ENCODE measurements at regions not wholly inside any gene's neighbourhood (a gene's known extent, or its start where the extent isn't known, plus 50 kb on each side); places are given as distances from the start of the nearest gene placed in this dataset.

DNA sequence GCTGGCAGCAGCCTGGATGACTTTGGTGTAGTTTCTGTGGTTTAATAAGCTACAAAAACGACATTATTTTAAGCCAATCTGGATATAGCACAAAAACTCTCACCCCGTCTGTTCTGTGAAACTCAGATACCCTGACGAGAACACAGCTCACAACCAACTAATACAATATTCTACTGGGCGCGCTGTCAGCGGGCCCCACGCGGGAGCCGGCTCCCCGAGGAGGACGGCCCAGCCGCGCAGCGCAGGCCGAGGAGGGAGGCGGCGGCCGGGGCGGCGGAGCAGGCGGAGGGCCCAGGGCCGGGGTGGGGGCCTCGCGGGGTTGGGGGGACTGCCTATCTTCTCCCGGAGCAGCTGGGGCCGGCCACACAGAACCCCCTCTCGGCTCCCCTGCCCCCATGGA lies 87.2 kb upstream of the POU3F1 start:
- no peaks in the 10 kb centered on the region for H3K9me2 ChIP-seq (ENCODE audit: insufficient read depth, low read length)
- no peak overlapping the region for H3K27ac ChIP-seq (ENCODE audit: low read length)
- H3K27me3 ChIP-seq (ENCODE audit: insufficient read depth, low read depth, low read length), result no peaks in the 10 kb centered on the region
- no peak overlapping the region for H3K4me3 ChIP-seq (ENCODE audit: low read length)
- no peaks in the 10 kb centered on the region for H3K9me3 ChIP-seq (ENCODE audit: low read length)
- H4K20me1 ChIP-seq (ENCODE audit: insufficient read depth), result no peaks in the 10 kb centered on the region
- H2AFZ ChIP-seq (ENCODE audit: low read depth, low read length), result no peak overlapping the region
- no peaks in the 10 kb centered on the region for H3K36me3 ChIP-seq (ENCODE audit: insufficient read depth, low read length)
- TF ChIP-seq EP300 (conservative IDR thresholded peaks at IDR 0.05; ENCODE audit: poor library complexity, severe bottlenecking) (no peak), RAD21 (conservative IDR thresholded peaks at IDR 0.05) (no peak), POLR2AphosphoS5 (IDR thresholded peaks at IDR 0.05) (no peak), TAF1 (IDR thresholded peaks at IDR 0.05; ENCODE audit: low read depth) (no peak), EZH2 (IDR thresholded peaks at IDR 0.05; ENCODE audit: borderline replicate concordance, insufficient read depth, low read length, poor library complexity, severe bottlenecking) (no peak), SMC3 (conservative IDR thresholded peaks at IDR 0.05; ENCODE audit: poor library complexity) (no peak), MXI1 (conservative IDR thresholded peaks at IDR 0.05; ENCODE audit: poor library complexity, severe bottlenecking) (no peak)
- TF ChIP-seq, protein P1, sequence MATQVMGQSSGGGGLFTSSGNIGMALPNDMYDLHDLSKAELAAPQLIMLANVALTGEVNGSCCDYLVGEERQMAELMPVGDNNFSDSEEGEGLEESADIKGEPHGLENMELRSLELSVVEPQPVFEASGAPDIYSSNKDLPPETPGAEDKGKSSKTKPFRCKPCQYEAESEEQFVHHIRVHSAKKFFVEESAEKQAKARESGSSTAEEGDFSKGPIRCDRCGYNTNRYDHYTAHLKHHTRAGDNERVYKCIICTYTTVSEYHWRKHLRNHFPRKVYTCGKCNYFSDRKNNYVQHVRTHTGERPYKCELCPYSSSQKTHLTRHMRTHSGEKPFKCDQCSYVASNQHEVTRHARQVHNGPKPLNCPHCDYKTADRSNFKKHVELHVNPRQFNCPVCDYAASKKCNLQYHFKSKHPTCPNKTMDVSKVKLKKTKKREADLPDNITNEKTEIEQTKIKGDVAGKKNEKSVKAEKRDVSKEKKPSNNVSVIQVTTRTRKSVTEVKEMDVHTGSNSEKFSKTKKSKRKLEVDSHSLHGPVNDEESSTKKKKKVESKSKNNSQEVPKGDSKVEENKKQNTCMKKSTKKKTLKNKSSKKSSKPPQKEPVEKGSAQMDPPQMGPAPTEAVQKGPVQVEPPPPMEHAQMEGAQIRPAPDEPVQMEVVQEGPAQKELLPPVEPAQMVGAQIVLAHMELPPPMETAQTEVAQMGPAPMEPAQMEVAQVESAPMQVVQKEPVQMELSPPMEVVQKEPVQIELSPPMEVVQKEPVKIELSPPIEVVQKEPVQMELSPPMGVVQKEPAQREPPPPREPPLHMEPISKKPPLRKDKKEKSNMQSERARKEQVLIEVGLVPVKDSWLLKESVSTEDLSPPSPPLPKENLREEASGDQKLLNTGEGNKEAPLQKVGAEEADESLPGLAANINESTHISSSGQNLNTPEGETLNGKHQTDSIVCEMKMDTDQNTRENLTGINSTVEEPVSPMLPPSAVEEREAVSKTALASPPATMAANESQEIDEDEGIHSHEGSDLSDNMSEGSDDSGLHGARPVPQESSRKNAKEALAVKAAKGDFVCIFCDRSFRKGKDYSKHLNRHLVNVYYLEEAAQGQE (IDR thresholded peaks at IDR 0.05; ENCODE audit: borderline replicate concordance), result no peak
- TF ChIP-seq, protein P2, sequence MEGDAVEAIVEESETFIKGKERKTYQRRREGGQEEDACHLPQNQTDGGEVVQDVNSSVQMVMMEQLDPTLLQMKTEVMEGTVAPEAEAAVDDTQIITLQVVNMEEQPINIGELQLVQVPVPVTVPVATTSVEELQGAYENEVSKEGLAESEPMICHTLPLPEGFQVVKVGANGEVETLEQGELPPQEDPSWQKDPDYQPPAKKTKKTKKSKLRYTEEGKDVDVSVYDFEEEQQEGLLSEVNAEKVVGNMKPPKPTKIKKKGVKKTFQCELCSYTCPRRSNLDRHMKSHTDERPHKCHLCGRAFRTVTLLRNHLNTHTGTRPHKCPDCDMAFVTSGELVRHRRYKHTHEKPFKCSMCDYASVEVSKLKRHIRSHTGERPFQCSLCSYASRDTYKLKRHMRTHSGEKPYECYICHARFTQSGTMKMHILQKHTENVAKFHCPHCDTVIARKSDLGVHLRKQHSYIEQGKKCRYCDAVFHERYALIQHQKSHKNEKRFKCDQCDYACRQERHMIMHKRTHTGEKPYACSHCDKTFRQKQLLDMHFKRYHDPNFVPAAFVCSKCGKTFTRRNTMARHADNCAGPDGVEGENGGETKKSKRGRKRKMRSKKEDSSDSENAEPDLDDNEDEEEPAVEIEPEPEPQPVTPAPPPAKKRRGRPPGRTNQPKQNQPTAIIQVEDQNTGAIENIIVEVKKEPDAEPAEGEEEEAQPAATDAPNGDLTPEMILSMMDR (IDR thresholded peaks at IDR 0.05; ENCODE audit: poor library complexity, severe bottlenecking), result no peak
- no peak overlapping the region for H3K9ac ChIP-seq (ENCODE audit: low read length)
- H3K79me2 ChIP-seq (replicated peaks; ENCODE audit: insufficient read depth, low read length), result no peaks in the 10 kb centered on the region
- H3K4me2 ChIP-seq (ENCODE audit: low read length), result no peak overlapping the region
- no peaks in the 10 kb centered on the region for H3F3A ChIP-seq (ENCODE audit: insufficient read depth, low read length, poor library complexity, severe bottlenecking)

DNA sequence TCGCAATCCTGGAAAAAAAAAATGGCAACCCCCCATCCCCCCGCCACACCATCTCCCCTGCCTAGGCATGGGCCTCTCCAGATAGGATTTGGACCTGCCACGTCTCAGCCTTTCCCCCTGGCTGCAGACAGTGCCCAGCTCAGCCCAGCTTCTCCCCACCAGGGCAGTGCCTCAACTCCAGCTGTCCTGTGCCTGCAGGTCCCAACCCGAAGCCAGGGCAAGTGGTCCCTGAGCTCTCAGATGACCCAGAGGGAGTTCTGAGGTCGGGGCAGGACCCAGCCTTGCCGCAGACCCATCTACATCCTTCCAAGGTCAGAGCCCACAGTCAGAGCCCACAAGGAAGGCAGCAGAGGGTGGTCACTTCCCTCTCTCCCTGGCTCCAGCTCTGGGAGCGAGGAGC lies 86.7 kb upstream of the POU3F1 start:
- TF ChIP-seq POLR2AphosphoS5 (IDR thresholded peaks at IDR 0.05), result no peak
- TF ChIP-seq, protein P2 (IDR thresholded peaks at IDR 0.05; ENCODE audit: poor library complexity, severe bottlenecking), result no peak
- no peak for TF ChIP-seq TAF1 (IDR thresholded peaks at IDR 0.05; ENCODE audit: low read depth)
- Histone ChIP-seq H3K9me3 (ENCODE audit: low read length) (no peaks in the 10 kb centered on the region), H3K4me3 (ENCODE audit: low read length) (no peak overlapping the region), H3K27me3 (ENCODE audit: insufficient read depth, low read depth, low read length) (no peaks in the 10 kb centered on the region), H3K4me2 (ENCODE audit: low read length) (no peak overlapping the region), H2AFZ (ENCODE audit: low read depth, low read length) (no peak overlapping the region), H3K79me2 (replicated peaks; ENCODE audit: insufficient read depth, low read length) (no peaks in the 10 kb centered on the region), H3K9ac (ENCODE audit: low read length) (no peak overlapping the region), H3K9me2 (ENCODE audit: insufficient read depth, low read length) (no peaks in the 10 kb centered on the region), H3K27ac (ENCODE audit: low read length) (no peak overlapping the region), H3K36me3 (ENCODE audit: insufficient read depth, low read length) (no peaks in the 10 kb centered on the region), H4K20me1 (ENCODE audit: insufficient read depth) (no peaks in the 10 kb centered on the region), H3F3A (ENCODE audit: insufficient read depth, low read length, poor library complexity, severe bottlenecking) (no peaks in the 10 kb centered on the region)

Measured in neural cell (in vitro differentiated cells).